Sigmoid colon (tissue), 6 donors: ENCODE measurements at regions not wholly inside any gene's neighbourhood (a gene's known extent, or its start where the extent isn't known, plus 50 kb on each side); places are given as distances from the start of the nearest gene placed in this dataset.

Experiments used
- DNase-seq: peaks from one replicate; pipeline ENCODE4 v3.0.0-alpha.2; 2019
- H3K27ac ChIP-seq, 4 donors: fragments of 200-600 bp; sonication (generic); one replicate each; pipeline ENCODE4 v1.5.1; 2016 to 2019; ENCODE audit warnings: mild to moderate bottlenecking in 1 of 4
- H3K27me3 ChIP-seq, 3 donors: fragments of 200-600 bp; sonication (generic); one replicate each; pipeline ENCODE4 v1.5.1; 2019; ENCODE audit warnings: mild to moderate bottlenecking in 1 of 3
- H3K36me3 ChIP-seq, 4 donors: fragments of 200-600 bp; sonication (generic); one replicate each; pipeline ENCODE4 v1.5.1; 2016 to 2019
- H3K4me1 ChIP-seq, 4 donors: fragments of 200-600 bp; sonication (generic); one replicate each; pipeline ENCODE4 v1.5.1; 2017 to 2019
- H3K4me3 ChIP-seq, 4 donors: fragments of 200-600 bp; sonication (generic); one replicate each; pipeline ENCODE4 v1.5.1; 2017 to 2019; ENCODE audit warnings: mild to moderate bottlenecking in 2 of 4, moderate library complexity in 1 of 4
- H3K9me3 ChIP-seq, 4 donors: fragments of 200-600 bp in 3 of 4; sonication (generic) in 3 of 4; one replicate each; pipeline versions ENCODE4 v1.5.1 to v1.6.1; 2013 to 2019
- CTCF ChIP-seq, 4 experiments: fragments of 450-650 bp in 3 of 4; fragments of 200-600 bp in 1 of 4; IDR thresholded peaks; one replicate each; pipeline ENCODE4 v1.5.1; 2016 to 2019; ENCODE audit warnings: antibody characterized with exemption in 4 of 4, mild to moderate bottlenecking in 3 of 4, moderate library complexity in 2 of 4
- EP300 ChIP-seq, 4 donors: sonication (generic); formaldehyde crosslinking; IDR thresholded peaks; one replicate each; pipeline ENCODE4 v1.6.1; 2017; ENCODE audit warnings: antibody characterized with exemption in 4 of 4
- POLR2A ChIP-seq, 2 donors: fragments of 450-650 bp; IDR thresholded peaks; one replicate each; pipeline ENCODE4 v1.6.1; 2016; ENCODE audit warnings: antibody characterized with exemption in 2 of 2, mild to moderate bottlenecking in 2 of 2, moderate library complexity in 2 of 2
- POLR2AphosphoS5 ChIP-seq, 4 donors: sonication (generic); formaldehyde crosslinking; IDR thresholded peaks; one replicate each; pipeline ENCODE4 v1.6.1; 2017; ENCODE audit warnings: antibody characterized with exemption in 4 of 4
- WGBS, 2 donors: extraction: QIAGEN DNeasy Blood & Tissue Kit; methylation state at CpG; one replicate each; pipeline ENCODE4 v1.1.7; 2013; 5-methylcytosine and 5-hydroxymethylcytosine counted together
- intact Hi-C: fragments of 100-400 bp; cut with DNase I; formaldehyde crosslinking; loops from one replicate; pipeline ENCODE4 v1.15.1; 2023
- donor health status: healthy with polysubstance abuse.
- donor health status: healthy.

DNA sequence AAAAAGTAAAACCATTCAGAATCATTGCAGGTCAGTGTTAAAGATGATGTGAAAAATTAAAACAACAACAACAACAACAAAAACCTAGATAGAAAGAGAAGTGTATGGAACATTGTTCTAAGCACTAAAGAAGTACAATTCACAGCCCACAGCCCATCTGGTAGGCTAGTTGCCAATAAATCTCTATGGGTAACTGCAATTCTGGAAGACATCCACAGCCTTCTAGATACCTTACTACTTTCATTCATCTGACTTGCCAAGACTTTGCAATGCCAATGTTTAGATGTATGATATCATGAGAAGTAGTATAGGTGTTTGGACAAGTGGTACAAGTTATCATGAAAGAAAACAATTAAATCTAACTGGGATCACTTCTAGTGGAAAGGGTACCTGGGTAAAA is 198.6 kb downstream of the VGLL3 start:
- no peaks in the 10 kb centered on the region for H3K36me3 ChIP-seq
- no peaks in the 10 kb centered on the region for H3K9me3 ChIP-seq
- peak overlapping the region in 2 of 4 donors; percentile 82 to 87 for H3K27ac ChIP-seq
- DNase-seq, result no peak
- intact Hi-C loops, result loop anchor here (5.0 kb wide), 1 partner anchor 200 kb away; the partner anchor contains the start of gene VGLL3
- H3K27me3 ChIP-seq, result no peaks in the 10 kb centered on the region
- H3K4me1 ChIP-seq, result peaks cover 0 to 21% (median 16%) of the 10 kb centered on the region in 4 donors
- H3K4me3 ChIP-seq, result no peak overlapping the region
- TF ChIP-seq POLR2A (IDR thresholded peaks at IDR 0.05) (no peak), POLR2AphosphoS5 (IDR thresholded peaks at IDR 0.05) (no peak), EP300 (IDR thresholded peaks at IDR 0.05) (no peak), CTCF (IDR thresholded peaks at IDR 0.05) (no peak)

- WGBS, 2 donors, result 91 to 92% methylated on average over 4 of the region's 4 CpGs
- H3K4me1 ChIP-seq, result peaks cover 0 to 21% (median 16%) of the 10 kb centered on the region in 4 donors
- H3K27ac ChIP-seq, result no peak overlapping the region
These were observed 199.9 kb downstream of the VGLL3 start for GRCh38 chr3:86790884-86791549.

GRCh38 chr3:86788371-86788770 is 202.6 kb downstream of the VGLL3 start:
- TF ChIP-seq EP300 (IDR thresholded peaks at IDR 0.05) (no peak), CTCF (IDR thresholded peaks at IDR 0.05) (no peak), POLR2AphosphoS5 (IDR thresholded peaks at IDR 0.05) (no peak), POLR2A (IDR thresholded peaks at IDR 0.05) (no peak)
- intact Hi-C loops, result loop anchor here (5.0 kb wide), 1 partner anchor 299 kb away; no protein-coding TSS in a partner anchor
- DNase-seq, result no peak
- no peaks in the 10 kb centered on the region for H3K9me3 ChIP-seq
- WGBS, 2 donors, result 73 to 89% methylated on average over 2 of the region's 2 CpGs
- H3K4me3 ChIP-seq, result no peak overlapping the region
- H3K27ac ChIP-seq, result no peak overlapping the region
- H3K4me1 ChIP-seq, result peaks cover 0 to 11% (median 4%) of the 10 kb centered on the region in 4 donors
- no peaks in the 10 kb centered on the region for H3K27me3 ChIP-seq
- H3K36me3 ChIP-seq, result no peaks in the 10 kb centered on the region

More at GRCh38 chr3:86790884-86791549, 199.9 kb downstream of the VGLL3 start:
- Histone ChIP-seq H3K36me3 (no peaks in the 10 kb centered on the region), H3K9me3 (no peaks in the 10 kb centered on the region), H3K4me3 (no peak overlapping the region), H3K27me3 (no peaks in the 10 kb centered on the region)
- no peak for DNase-seq
- intact Hi-C loops, result loop anchor here (5.0 kb wide), 1 partner anchor 201 kb away; the partner anchor contains the start of gene VGLL3
- TF ChIP-seq POLR2A (IDR thresholded peaks at IDR 0.05), result no peak
- no peak for TF ChIP-seq CTCF (IDR thresholded peaks at IDR 0.05)
- no peak for TF ChIP-seq POLR2AphosphoS5 (IDR thresholded peaks at IDR 0.05)
- no peak for TF ChIP-seq EP300 (IDR thresholded peaks at IDR 0.05)

- H3K27ac ChIP-seq, result peak overlapping the region in 1 of 4 donors; percentile 19
- no peaks in the 10 kb centered on the region for H3K4me1 ChIP-seq
- intact Hi-C loops, result loop anchor here (5.0 kb wide), 1 partner anchor 300 kb away; no protein-coding TSS in a partner anchor
- WGBS, 2 donors, result 43 to 70% methylated on average over 2 of the region's 2 CpGs
- no peak for TF ChIP-seq CTCF (IDR thresholded peaks at IDR 0.05)
- no peak for TF ChIP-seq POLR2A (IDR thresholded peaks at IDR 0.05)
- TF ChIP-seq POLR2AphosphoS5 (IDR thresholded peaks at IDR 0.05), result no peak
- no peak for TF ChIP-seq EP300 (IDR thresholded peaks at IDR 0.05)
- no peak overlapping the region for H3K4me3 ChIP-seq
- DNase-seq, result no peak
- no peaks in the 10 kb centered on the region for H3K27me3 ChIP-seq
- no peaks in the 10 kb centered on the region for H3K36me3 ChIP-seq
- H3K9me3 ChIP-seq, result no peaks in the 10 kb centered on the region
These were observed 203.9 kb downstream of the VGLL3 start for GRCh38 chr3:86787091-86787490.
